Liver (tissue), 8 donors: ENCODE measurements at regions not wholly inside any gene's neighbourhood (a gene's known extent, or its start where the extent isn't known, plus 50 kb on each side); places are given as distances from the start of the nearest gene placed in this dataset.

Experiments used
- DNase-seq: peaks from one replicate; pipeline ENCODE4 v3.0.0-alpha.2; 2017; ENCODE audit warnings: low spot score
- H3K27ac ChIP-seq, 2 donors: one replicate each; pipeline ENCODE4 v1.7.0; 2013; ENCODE audit warnings: inconsistent platforms in 2 of 2, low read length in 2 of 2, control low read depth in 1 of 2, low read depth in 1 of 2, mild to moderate bottlenecking in 1 of 2
- H3K27me3 ChIP-seq, 4 donors: one replicate each; pipeline versions ENCODE4 v1.6.1 to v1.7.0; 2013; ENCODE audit warnings: low read length in 3 of 4, inconsistent platforms in 1 of 4, mild to moderate bottlenecking in 1 of 4, moderate library complexity in 1 of 4; ENCODE audit not compliant: control insufficient read depth in 4 of 4, insufficient read depth in 4 of 4
- H3K36me3 ChIP-seq, 4 donors: one replicate each; pipeline versions ENCODE4 v1.6.1 to v1.7.0; 2013; ENCODE audit warnings: low read length in 3 of 4, mild to moderate bottlenecking in 3 of 4, low read depth in 1 of 4, moderate library complexity in 1 of 4; ENCODE audit not compliant: control insufficient read depth in 4 of 4, insufficient read depth in 3 of 4
- H3K4me1 ChIP-seq, 4 donors: one replicate each; pipeline versions ENCODE4 v1.6.1 to v1.7.0; 2013; ENCODE audit warnings: low read length in 3 of 4, mild to moderate bottlenecking in 3 of 4, moderate library complexity in 1 of 4; ENCODE audit not compliant: control insufficient read depth in 4 of 4, insufficient read depth in 4 of 4
- H3K4me3 ChIP-seq, 3 donors: one replicate each; pipeline versions ENCODE4 v1.6.1 to v1.7.0; 2013; ENCODE audit warnings: low read length in 3 of 3, control low read depth in 1 of 3, low read depth in 1 of 3, mild to moderate bottlenecking in 1 of 3
- H3K9ac ChIP-seq, 2 donors: one replicate each; pipeline ENCODE4 v1.7.0; 2013; ENCODE audit warnings: low read length in 2 of 2, mild to moderate bottlenecking in 2 of 2, moderate library complexity in 2 of 2, control low read depth in 1 of 2, low read depth in 1 of 2
- H3K9me3 ChIP-seq, 4 donors: one replicate each; pipeline versions ENCODE4 v1.6.1 to v1.7.0; 2013; ENCODE audit warnings: low read length in 3 of 4; ENCODE audit not compliant: control insufficient read depth in 4 of 4
- EGR1 ChIP-seq, 2 donors: IDR thresholded peaks; 2 replicates each; pipeline ENCODE4 v1.6.1; 2016 to 2018; ENCODE audit warnings: antibody characterized with exemption in 2 of 2, low read depth in 2 of 2
- FOXA1 ChIP-seq: IDR thresholded peaks from 2 replicates; pipeline ENCODE4 v1.6.1; 2016; ENCODE audit warnings: antibody characterized with exemption
- FOXA2 ChIP-seq: IDR thresholded peaks from 2 replicates; pipeline ENCODE4 v1.6.1; 2016; ENCODE audit warnings: antibody characterized with exemption
- GABPA ChIP-seq, 2 donors: IDR thresholded peaks in 1 of 2; conservative IDR thresholded peaks in 1 of 2; 2 replicates each; pipeline ENCODE4 v1.6.1; 2016; ENCODE audit warnings: antibody characterized with exemption in 2 of 2, mild to moderate bottlenecking in 1 of 2, moderate library complexity in 1 of 2
- HNF4A ChIP-seq, 2 donors: conservative IDR thresholded peaks; 2 replicates each; pipeline ENCODE4 v1.6.1; 2016; ENCODE audit warnings: antibody characterized with exemption in 2 of 2, mild to moderate bottlenecking in 2 of 2
- HNF4G ChIP-seq: IDR thresholded peaks from 2 replicates; pipeline ENCODE4 v1.6.1; 2016; ENCODE audit warnings: antibody characterized with exemption
- NR2F2 ChIP-seq: IDR thresholded peaks from 2 replicates; pipeline ENCODE4 v1.6.1; 2016; ENCODE audit warnings: antibody characterized with exemption
- RAD21 ChIP-seq, 2 donors: IDR thresholded peaks; 2 replicates each; pipeline ENCODE4 v1.6.1; 2016; ENCODE audit warnings: antibody characterized with exemption in 2 of 2, mild to moderate bottlenecking in 2 of 2
- TAF1 ChIP-seq: conservative IDR thresholded peaks from 2 replicates; pipeline ENCODE4 v1.6.1; 2016; ENCODE audit warnings: antibody characterized with exemption, mild to moderate bottlenecking
- YY1 ChIP-seq: IDR thresholded peaks from 2 replicates; pipeline ENCODE4 v1.6.1; 2016; ENCODE audit warnings: antibody characterized with exemption, mild to moderate bottlenecking
- WGBS: extraction: QIAGEN DNeasy Blood & Tissue Kit; methylation state at CpG from one replicate; pipeline ENCODE4 v1.1.7; 2013; 5-methylcytosine and 5-hydroxymethylcytosine counted together
- TF ChIP-seq, protein P1 (sequence below): fragments of 150-350 bp; IDR thresholded peaks from 2 replicates; pipeline ENCODE4 v1.5.1; 2017; ENCODE audit warnings: improper control_type of control experiment, low read depth, low read length; ENCODE audit not compliant: missing input control
- TF ChIP-seq, protein P2 (sequence below): IDR thresholded peaks from 2 replicates; pipeline ENCODE4 v1.6.1; 2016; ENCODE audit warnings: antibody characterized with exemption
- TF ChIP-seq, protein P3 (sequence below): IDR thresholded peaks from 2 replicates; pipeline ENCODE4 v1.6.1; 2016; ENCODE audit warnings: antibody characterized with exemption, mild to moderate bottlenecking
- TF ChIP-seq, protein P4 (sequence below): IDR thresholded peaks from 2 replicates; pipeline ENCODE4 v1.6.1; 2016; ENCODE audit warnings: antibody characterized with exemption
- TF ChIP-seq, protein P5 (sequence below): IDR thresholded peaks from 2 replicates; pipeline ENCODE4 v1.6.1; 2016; ENCODE audit warnings: antibody characterized with exemption
- donor health status: healthy.
- donor health status: healthy.
- donor health status: healthy.
- donor health status: healthy.
- donor health status: healthy.

DNA sequence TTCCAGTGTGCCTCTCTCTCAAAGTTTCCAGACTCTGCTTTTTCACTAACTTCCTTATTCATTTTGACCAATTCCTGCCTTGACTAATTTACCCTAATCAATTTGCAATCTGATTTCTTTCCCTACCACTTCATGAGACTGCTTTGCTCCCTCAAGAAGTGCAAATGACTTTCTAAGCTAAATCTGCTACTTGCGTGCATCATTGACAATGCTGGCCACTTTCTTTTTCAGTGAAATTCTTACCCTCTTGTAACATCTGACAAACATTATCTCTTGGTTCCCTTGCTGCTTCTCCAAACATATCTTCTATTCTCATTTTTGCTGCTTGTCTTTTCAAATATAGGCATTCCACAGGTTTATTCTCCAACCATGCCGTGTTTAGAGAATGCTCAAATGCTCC is 659.9 kb downstream of the USP25 start:
- Histone ChIP-seq H3K27me3 (no peaks in the 10 kb centered on the region), H3K4me3 (no peak overlapping the region), H3K36me3 (peaks cover 0 to 4% (median under 1%) of the 10 kb centered on the region in 4 donors), H3K27ac (no peak overlapping the region), H3K9ac (no peak overlapping the region), H3K9me3 (no peaks in the 10 kb centered on the region), H3K4me1 (no peaks in the 10 kb centered on the region)
- TF ChIP-seq YY1 (no peak), HNF4G (no peak), RAD21 (IDR thresholded peaks at IDR 0.05) (no peak), EGR1 (IDR thresholded peaks at IDR 0.05; ENCODE audit: low read depth in 2 of 2) (no peak), FOXA2 (no peak), FOXA1 (no peak)
- TF ChIP-seq, protein P1, sequence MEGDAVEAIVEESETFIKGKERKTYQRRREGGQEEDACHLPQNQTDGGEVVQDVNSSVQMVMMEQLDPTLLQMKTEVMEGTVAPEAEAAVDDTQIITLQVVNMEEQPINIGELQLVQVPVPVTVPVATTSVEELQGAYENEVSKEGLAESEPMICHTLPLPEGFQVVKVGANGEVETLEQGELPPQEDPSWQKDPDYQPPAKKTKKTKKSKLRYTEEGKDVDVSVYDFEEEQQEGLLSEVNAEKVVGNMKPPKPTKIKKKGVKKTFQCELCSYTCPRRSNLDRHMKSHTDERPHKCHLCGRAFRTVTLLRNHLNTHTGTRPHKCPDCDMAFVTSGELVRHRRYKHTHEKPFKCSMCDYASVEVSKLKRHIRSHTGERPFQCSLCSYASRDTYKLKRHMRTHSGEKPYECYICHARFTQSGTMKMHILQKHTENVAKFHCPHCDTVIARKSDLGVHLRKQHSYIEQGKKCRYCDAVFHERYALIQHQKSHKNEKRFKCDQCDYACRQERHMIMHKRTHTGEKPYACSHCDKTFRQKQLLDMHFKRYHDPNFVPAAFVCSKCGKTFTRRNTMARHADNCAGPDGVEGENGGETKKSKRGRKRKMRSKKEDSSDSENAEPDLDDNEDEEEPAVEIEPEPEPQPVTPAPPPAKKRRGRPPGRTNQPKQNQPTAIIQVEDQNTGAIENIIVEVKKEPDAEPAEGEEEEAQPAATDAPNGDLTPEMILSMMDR = no peak
- WGBS = 90% methylated on average over 2 of the region's 2 CpGs
- no peak for DNase-seq

DNA sequence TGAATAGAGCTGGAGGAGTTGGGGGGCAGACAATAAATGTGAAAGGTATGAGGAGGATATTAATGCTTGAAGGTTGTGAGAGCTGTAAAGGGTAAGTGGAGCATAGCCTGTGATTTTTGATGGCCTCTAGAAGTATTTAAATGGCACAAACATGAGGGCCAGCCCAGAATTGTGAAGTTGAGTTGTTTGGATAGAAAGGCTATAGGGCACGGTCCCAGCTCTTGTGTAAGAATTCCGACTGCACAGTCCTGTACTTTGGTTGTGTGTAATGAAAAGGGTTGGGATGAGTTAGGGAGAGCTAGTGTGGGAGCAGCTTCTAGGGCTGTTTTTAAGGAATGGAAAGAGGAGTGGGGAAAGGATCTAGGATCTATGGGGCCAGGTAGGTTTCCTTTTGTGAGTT is 665.5 kb downstream of the USP25 start:
- no peak for TF ChIP-seq RAD21 (IDR thresholded peaks at IDR 0.05)
- no peak overlapping the region for H3K9ac ChIP-seq
- no peak for DNase-seq
- H3K4me1 ChIP-seq = no peaks in the 10 kb centered on the region
- no peaks in the 10 kb centered on the region for H3K27me3 ChIP-seq
- 42% methylated on average over 2 of the region's 2 CpGs for WGBS
- no peak overlapping the region for H3K27ac ChIP-seq
- H3K9me3 ChIP-seq = no peaks in the 10 kb centered on the region
- H3K4me3 ChIP-seq = no peak overlapping the region
- H3K36me3 ChIP-seq = peaks cover 0 to 4% (median under 1%) of the 10 kb centered on the region in 4 donors

DNA sequence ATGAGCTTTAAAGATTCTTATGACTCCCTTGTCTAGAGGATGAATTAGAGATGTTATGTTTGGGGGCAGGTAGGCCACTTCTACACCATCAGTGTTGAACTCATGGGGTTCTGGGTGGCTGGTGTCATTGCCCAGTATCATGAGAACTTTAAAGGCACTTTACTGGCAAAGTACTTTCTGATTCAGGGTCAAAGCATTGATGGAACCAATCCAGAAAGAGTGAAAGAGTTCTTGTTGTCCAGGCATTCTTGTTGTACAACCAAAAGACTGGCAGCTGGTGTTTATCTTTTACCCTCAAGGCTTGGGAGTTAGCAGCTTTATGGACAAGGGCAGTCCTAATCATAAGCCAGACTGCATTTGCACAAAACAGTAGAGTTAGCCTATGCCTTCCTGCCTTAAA is 673.0 kb downstream of the USP25 start:
- TF ChIP-seq, protein P2, sequence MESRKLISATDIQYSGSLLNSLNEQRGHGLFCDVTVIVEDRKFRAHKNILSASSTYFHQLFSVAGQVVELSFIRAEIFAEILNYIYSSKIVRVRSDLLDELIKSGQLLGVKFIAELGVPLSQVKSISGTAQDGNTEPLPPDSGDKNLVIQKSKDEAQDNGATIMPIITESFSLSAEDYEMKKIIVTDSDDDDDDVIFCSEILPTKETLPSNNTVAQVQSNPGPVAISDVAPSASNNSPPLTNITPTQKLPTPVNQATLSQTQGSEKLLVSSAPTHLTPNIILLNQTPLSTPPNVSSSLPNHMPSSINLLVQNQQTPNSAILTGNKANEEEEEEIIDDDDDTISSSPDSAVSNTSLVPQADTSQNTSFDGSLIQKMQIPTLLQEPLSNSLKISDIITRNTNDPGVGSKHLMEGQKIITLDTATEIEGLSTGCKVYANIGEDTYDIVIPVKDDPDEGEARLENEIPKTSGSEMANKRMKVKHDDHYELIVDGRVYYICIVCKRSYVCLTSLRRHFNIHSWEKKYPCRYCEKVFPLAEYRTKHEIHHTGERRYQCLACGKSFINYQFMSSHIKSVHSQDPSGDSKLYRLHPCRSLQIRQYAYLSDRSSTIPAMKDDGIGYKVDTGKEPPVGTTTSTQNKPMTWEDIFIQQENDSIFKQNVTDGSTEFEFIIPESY = no peak
- TF ChIP-seq, protein P3, sequence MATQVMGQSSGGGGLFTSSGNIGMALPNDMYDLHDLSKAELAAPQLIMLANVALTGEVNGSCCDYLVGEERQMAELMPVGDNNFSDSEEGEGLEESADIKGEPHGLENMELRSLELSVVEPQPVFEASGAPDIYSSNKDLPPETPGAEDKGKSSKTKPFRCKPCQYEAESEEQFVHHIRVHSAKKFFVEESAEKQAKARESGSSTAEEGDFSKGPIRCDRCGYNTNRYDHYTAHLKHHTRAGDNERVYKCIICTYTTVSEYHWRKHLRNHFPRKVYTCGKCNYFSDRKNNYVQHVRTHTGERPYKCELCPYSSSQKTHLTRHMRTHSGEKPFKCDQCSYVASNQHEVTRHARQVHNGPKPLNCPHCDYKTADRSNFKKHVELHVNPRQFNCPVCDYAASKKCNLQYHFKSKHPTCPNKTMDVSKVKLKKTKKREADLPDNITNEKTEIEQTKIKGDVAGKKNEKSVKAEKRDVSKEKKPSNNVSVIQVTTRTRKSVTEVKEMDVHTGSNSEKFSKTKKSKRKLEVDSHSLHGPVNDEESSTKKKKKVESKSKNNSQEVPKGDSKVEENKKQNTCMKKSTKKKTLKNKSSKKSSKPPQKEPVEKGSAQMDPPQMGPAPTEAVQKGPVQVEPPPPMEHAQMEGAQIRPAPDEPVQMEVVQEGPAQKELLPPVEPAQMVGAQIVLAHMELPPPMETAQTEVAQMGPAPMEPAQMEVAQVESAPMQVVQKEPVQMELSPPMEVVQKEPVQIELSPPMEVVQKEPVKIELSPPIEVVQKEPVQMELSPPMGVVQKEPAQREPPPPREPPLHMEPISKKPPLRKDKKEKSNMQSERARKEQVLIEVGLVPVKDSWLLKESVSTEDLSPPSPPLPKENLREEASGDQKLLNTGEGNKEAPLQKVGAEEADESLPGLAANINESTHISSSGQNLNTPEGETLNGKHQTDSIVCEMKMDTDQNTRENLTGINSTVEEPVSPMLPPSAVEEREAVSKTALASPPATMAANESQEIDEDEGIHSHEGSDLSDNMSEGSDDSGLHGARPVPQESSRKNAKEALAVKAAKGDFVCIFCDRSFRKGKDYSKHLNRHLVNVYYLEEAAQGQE = no peak
- no peak for TF ChIP-seq FOXA2
- no peak for TF ChIP-seq YY1
- no peak for TF ChIP-seq TAF1
- TF ChIP-seq, protein P4, sequence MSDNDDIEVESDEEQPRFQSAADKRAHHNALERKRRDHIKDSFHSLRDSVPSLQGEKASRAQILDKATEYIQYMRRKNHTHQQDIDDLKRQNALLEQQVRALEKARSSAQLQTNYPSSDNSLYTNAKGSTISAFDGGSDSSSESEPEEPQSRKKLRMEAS = no peak
- no peak for TF ChIP-seq NR2F2
- TF ChIP-seq GABPA (IDR thresholded peaks at IDR 0.05 in 1 of 2, conservative IDR thresholded peaks at IDR 0.05 in 1 of 2) = no peak
- TF ChIP-seq RAD21 (IDR thresholded peaks at IDR 0.05) = no peak
- TF ChIP-seq FOXA1 = no peak
- TF ChIP-seq, protein P1 = no peak
- TF ChIP-seq, protein P5, sequence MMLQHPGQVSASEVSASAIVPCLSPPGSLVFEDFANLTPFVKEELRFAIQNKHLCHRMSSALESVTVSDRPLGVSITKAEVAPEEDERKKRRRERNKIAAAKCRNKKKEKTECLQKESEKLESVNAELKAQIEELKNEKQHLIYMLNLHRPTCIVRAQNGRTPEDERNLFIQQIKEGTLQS = no peak
- TF ChIP-seq HNF4A (conservative IDR thresholded peaks at IDR 0.05) = no peak
- TF ChIP-seq HNF4G = no peak
- no peak overlapping the region for H3K4me3 ChIP-seq
- H3K9me3 ChIP-seq = no peaks in the 10 kb centered on the region
- H3K9ac ChIP-seq = no peak overlapping the region
- DNase-seq = no peak
- H3K36me3 ChIP-seq = no peaks in the 10 kb centered on the region
- no peak overlapping the region for H3K27ac ChIP-seq
- H3K4me1 ChIP-seq = peaks cover 0 to 18% (median 6%) of the 10 kb centered on the region in 4 donors
- no peaks in the 10 kb centered on the region for H3K27me3 ChIP-seq
